Panc1 (cell line): ENCODE measurements at regions not wholly inside any gene's neighbourhood (a gene's known extent, or its start where the extent isn't known, plus 50 kb on each side); places are given as distances from the start of the nearest gene placed in this dataset.

Experiments
- ATAC-seq: fragments of 200-7000 bp; cut with Tn5 transposase; 2 replicates; pipeline ENCODE4 v1.9.1; 2020; ENCODE audit warnings: mild to moderate bottlenecking, moderate library complexity
- BruUV-seq: library from RNA; stranded (reverse); fragments of 400-500 nt; replicated peaks from 2 replicates; lab custom pipeline; 2021; lab: Mats Ljungman, UMichigan
- CTCF ChIA-PET: fragments of 300-600 bp; sonication (Branson Sonifier 250); formaldehyde crosslinking; loops from one replicate; lab custom pipeline; 2022; ENCODE audit warnings: antibody characterized with exemption; lab: Charles Lee
- POLR2A ChIA-PET: fragments of 300-600 bp; sonication (Branson Sonifier 250); formaldehyde crosslinking; loops from one replicate; lab custom pipeline; 2022; ENCODE audit warnings: antibody characterized with exemption; lab: Charles Lee
- DNase-seq: peaks from one replicate; pipeline ENCODE4 v3.0.0-alpha.2; 2010; ENCODE audit warnings: low read depth, low spot score
- H3K27ac ChIP-seq: 2 replicates; pipeline ENCODE4 v1.5.1; 2011; ENCODE audit warnings: mild to moderate bottlenecking, low read length, inconsistent platforms
- H3K27me3 ChIP-seq: fragments of 200-500 bp; sonication (Bioruptor generic); 2 replicates; pipeline ENCODE4 v1.6.0; 2014; ENCODE audit warnings: low read length, inconsistent platforms; ENCODE audit not compliant: control insufficient read depth, insufficient read depth
- H3K36me3 ChIP-seq: fragments of 200-500 bp; sonication (Bioruptor generic); 2 replicates; pipeline ENCODE4 v1.5.1; 2014; ENCODE audit warnings: inconsistent platforms, mild to moderate bottlenecking, low read length, moderate library complexity; ENCODE audit not compliant: control insufficient read depth, insufficient read depth
- H3K4me1 ChIP-seq: 2 replicates; pipeline ENCODE4 v1.5.1; 2011; ENCODE audit warnings: inconsistent platforms, mild to moderate bottlenecking, low read length, moderate library complexity; ENCODE audit not compliant: control insufficient read depth, insufficient read depth
- H3K4me3 ChIP-seq, 2 experiments: 2 replicates each; pipeline ENCODE4 v1.5.1; 2011 to 2012; ENCODE audit warnings: low read depth in 2 of 2, low read length in 2 of 2, mild to moderate bottlenecking in 2 of 2, inconsistent platforms in 1 of 2, moderate library complexity in 1 of 2
- H3K9me3 ChIP-seq: fragments of 200-500 bp; sonication (Bioruptor generic); 2 replicates; pipeline ENCODE4 v1.5.1; 2014; ENCODE audit warnings: low read depth, mild to moderate bottlenecking, inconsistent platforms, low read length, moderate library complexity; ENCODE audit not compliant: control insufficient read depth, insufficient read depth
- POLR2AphosphoS5 ChIP-seq: IDR thresholded peaks from 2 replicates; pipeline ENCODE4 v1.6.1; 2012; ENCODE audit warnings: mild to moderate bottlenecking, low read depth, low read length, moderate library complexity
- SIN3A ChIP-seq: IDR thresholded peaks from 2 replicates; pipeline ENCODE4 v1.6.1; 2012; ENCODE audit warnings: low read depth, mild to moderate bottlenecking, low read length, moderate library complexity, borderline replicate concordance; ENCODE audit not compliant: insufficient read depth
- TCF7L2 ChIP-seq: IDR thresholded peaks from 2 replicates; pipeline ENCODE4 v1.6.1; 2011; ENCODE audit warnings: mild to moderate bottlenecking, low read depth, low read length, inconsistent platforms
- in situ Hi-C: cut with HindIII; loops from 2 replicates; pipeline ENCODE4 v1.10.0; 2016; ENCODE audit warnings: low sequenced_read_pairs, low pct_unique_long_range_greater_than_20kb
- intact Hi-C: fragments of 100-400 bp; cut with micrococcal nuclease; formaldehyde crosslinking; loops from one replicate; pipeline ENCODE4 v1.10.0; 2022; ENCODE audit not compliant: unreplicated experiment
- TF ChIP-seq, protein P1 (sequence below), 2 experiments: IDR thresholded peaks; 2 replicates each; pipeline ENCODE4 v1.6.1; 2011 to 2012; ENCODE audit warnings: low read depth in 2 of 2, control low read depth in 1 of 2, low read length in 1 of 2, mild to moderate bottlenecking in 1 of 2, moderate library complexity in 1 of 2; ENCODE audit not compliant: insufficient read depth in 1 of 2
- TF ChIP-seq, protein P2 (sequence below): fragments of 450-650 bp; IDR thresholded peaks from 2 replicates; pipeline ENCODE4 v1.5.1; 2017; ENCODE audit warnings: mild to moderate bottlenecking

DNA sequence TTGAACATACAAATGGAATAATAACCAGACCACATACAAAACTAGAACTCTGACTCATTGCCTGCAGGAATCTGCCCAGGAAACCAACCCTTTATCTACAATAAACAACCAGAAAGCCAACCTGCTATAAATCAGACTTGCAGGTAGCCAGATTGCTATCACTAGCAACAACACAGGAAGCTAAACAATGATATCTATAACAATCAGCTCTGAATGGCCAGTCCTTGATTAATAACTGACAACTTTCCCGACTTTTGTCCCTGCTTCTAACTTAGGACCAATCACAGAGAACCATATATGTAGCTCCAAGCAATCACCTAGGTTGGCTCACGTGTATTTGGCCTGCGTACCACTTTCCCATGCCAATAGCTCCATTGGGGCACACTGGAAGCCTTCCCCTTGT is 470.8 kb downstream of the RIT2 start:
- H3K4me3 ChIP-seq, result no peak overlapping the region
- ChIA-PET POLR2A (no interaction called here), CTCF (no interaction called here)
- ATAC-seq, result no peak
- intact Hi-C loops, result no loop called here
- H3K9me3 ChIP-seq, result no peaks in the 10 kb centered on the region
- H3K4me1 ChIP-seq, result no peaks in the 10 kb centered on the region
- no TSS peak for BruUV-seq
- in situ Hi-C loops, result no loop called here
- TF ChIP-seq, protein P1, sequence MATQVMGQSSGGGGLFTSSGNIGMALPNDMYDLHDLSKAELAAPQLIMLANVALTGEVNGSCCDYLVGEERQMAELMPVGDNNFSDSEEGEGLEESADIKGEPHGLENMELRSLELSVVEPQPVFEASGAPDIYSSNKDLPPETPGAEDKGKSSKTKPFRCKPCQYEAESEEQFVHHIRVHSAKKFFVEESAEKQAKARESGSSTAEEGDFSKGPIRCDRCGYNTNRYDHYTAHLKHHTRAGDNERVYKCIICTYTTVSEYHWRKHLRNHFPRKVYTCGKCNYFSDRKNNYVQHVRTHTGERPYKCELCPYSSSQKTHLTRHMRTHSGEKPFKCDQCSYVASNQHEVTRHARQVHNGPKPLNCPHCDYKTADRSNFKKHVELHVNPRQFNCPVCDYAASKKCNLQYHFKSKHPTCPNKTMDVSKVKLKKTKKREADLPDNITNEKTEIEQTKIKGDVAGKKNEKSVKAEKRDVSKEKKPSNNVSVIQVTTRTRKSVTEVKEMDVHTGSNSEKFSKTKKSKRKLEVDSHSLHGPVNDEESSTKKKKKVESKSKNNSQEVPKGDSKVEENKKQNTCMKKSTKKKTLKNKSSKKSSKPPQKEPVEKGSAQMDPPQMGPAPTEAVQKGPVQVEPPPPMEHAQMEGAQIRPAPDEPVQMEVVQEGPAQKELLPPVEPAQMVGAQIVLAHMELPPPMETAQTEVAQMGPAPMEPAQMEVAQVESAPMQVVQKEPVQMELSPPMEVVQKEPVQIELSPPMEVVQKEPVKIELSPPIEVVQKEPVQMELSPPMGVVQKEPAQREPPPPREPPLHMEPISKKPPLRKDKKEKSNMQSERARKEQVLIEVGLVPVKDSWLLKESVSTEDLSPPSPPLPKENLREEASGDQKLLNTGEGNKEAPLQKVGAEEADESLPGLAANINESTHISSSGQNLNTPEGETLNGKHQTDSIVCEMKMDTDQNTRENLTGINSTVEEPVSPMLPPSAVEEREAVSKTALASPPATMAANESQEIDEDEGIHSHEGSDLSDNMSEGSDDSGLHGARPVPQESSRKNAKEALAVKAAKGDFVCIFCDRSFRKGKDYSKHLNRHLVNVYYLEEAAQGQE (IDR thresholded peaks at IDR 0.05; ENCODE audit: insufficient read depth in 1 of 2, low read depth in 2 of 2, low read length in 1 of 2), result no peak
- TF ChIP-seq POLR2AphosphoS5 (no peak), SIN3A (no peak), TCF7L2 (no peak)
- TF ChIP-seq, protein P2, sequence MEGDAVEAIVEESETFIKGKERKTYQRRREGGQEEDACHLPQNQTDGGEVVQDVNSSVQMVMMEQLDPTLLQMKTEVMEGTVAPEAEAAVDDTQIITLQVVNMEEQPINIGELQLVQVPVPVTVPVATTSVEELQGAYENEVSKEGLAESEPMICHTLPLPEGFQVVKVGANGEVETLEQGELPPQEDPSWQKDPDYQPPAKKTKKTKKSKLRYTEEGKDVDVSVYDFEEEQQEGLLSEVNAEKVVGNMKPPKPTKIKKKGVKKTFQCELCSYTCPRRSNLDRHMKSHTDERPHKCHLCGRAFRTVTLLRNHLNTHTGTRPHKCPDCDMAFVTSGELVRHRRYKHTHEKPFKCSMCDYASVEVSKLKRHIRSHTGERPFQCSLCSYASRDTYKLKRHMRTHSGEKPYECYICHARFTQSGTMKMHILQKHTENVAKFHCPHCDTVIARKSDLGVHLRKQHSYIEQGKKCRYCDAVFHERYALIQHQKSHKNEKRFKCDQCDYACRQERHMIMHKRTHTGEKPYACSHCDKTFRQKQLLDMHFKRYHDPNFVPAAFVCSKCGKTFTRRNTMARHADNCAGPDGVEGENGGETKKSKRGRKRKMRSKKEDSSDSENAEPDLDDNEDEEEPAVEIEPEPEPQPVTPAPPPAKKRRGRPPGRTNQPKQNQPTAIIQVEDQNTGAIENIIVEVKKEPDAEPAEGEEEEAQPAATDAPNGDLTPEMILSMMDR, result no peak
- no peaks in the 10 kb centered on the region for H3K27me3 ChIP-seq
- H3K36me3 ChIP-seq, result no peaks in the 10 kb centered on the region
- DNase-seq, result no peak
- H3K27ac ChIP-seq, result no peak overlapping the region

DNA sequence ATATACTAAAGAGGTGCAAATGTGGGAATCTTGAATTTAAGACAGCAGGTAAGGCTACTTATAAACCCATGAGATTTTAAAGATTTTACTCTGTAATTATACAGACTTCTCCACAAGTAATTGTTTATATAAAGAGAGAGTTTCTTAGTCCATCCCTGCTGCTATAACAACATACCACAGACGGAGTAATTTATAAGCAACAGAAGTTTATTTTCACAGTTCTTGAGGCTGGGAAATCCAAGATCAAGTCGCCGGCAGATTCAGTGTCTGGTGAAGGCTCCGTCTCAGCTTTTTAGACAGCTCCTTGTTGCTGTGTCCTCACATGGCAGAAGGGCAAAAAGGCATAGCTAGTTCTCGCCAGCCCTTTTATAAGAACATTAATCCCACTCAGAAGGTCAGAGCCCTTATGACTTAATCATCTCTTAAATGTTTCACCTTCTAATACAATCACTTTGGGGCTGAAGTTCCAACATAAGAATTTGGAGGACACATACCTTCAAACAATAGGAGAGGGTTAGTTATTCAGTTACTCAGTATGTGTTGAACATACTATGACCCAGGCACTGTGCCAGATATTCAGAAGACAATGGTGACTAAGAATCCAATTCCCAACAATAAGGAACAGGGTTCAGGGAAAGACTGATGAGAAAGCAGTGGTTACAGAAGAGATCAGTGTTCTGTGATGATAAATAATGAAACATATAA is 466.0 kb downstream of the RIT2 start:
- Histone ChIP-seq H3K4me1 (no peaks in the 10 kb centered on the region), H3K27ac (no peak overlapping the region), H3K9me3 (no peaks in the 10 kb centered on the region), H3K36me3 (no peaks in the 10 kb centered on the region), H3K27me3 (no peaks in the 10 kb centered on the region), H3K4me3 (no peak overlapping the region)
- intact Hi-C loops (no loop called here), in situ Hi-C loops (no loop called here)
- ATAC-seq, result no peak
- TF ChIP-seq, protein P2, result no peak
- TF ChIP-seq, protein P1 (IDR thresholded peaks at IDR 0.05; ENCODE audit: insufficient read depth in 1 of 2, low read depth in 2 of 2, low read length in 1 of 2), result no peak
- no peak for TF ChIP-seq POLR2AphosphoS5
- no peak for TF ChIP-seq SIN3A
- no peak for TF ChIP-seq TCF7L2
- ChIA-PET CTCF (no interaction called here), POLR2A (no interaction called here)
- no peak for DNase-seq
- BruUV-seq, result no TSS peak
